T-cell (primary cell): ENCODE measurements at regions not wholly inside any gene's neighbourhood (a gene's known extent, or its start where the extent isn't known, plus 50 kb on each side); places are given as distances from the start of the nearest gene placed in this dataset.
"Not testable (repeated sequence)": the region's sequence is repeated elsewhere in the genome, so short reads cannot be mapped to it uniquely, and the experiment has no call there.

Experiments used
- ATAC-seq, 4 experiments: fragments of 200-7000 bp in 3 of 4; fragments of 150-1000 bp in 1 of 4; cut with Tn5 transposase; replicated peaks in 1 of 4; 1 replicate in 3 of 4; 2 replicates in 1 of 4; pipeline ENCODE4 v1.10.0; 2021; ENCODE audit warnings: moderate library complexity in 3 of 4, mild to moderate bottlenecking in 2 of 4, moderate number of reproducible peaks in 1 of 4
- CTCF ChIA-PET, 2 donors: fragments of 300-600 bp; sonication (Branson Sonifier 250); formaldehyde crosslinking; loops; one replicate each; lab custom pipeline; 2022; ENCODE audit warnings: antibody characterized with exemption in 2 of 2; lab: Charles Lee
- POLR2A ChIA-PET, 2 donors: fragments of 300-600 bp; sonication (Branson Sonifier 250); formaldehyde crosslinking; loops; one replicate each; lab custom pipeline; 2022; ENCODE audit warnings: antibody characterized with exemption in 2 of 2; lab: Charles Lee
- DNase-seq, 35 experiments: peaks; one replicate each; pipeline versions ENCODE4 v3.0.0 to v3.0.0-alpha.2; 2013 to 2023
- H3K27ac ChIP-seq: one replicate; pipeline ENCODE4 v1.5.1; 2013; ENCODE audit warnings: low read length
- H3K27me3 ChIP-seq, 2 experiments: replicated peaks in 1 of 2; 1 replicate in 1 of 2; 2 replicates in 1 of 2; pipeline versions ENCODE4 v1.6.1 to v1.7.0; 2013; ENCODE audit warnings: low read length in 1 of 2, mixed read lengths in 1 of 2; ENCODE audit not compliant: control insufficient read depth in 2 of 2, insufficient read depth in 2 of 2; ENCODE audit errors: extremely low read depth in 1 of 2
- H3K36me3 ChIP-seq, 2 donors: 1 replicate in 1 of 2; 2 replicates in 1 of 2; pipeline versions ENCODE4 v1.6.1 to v1.7.0; 2013; ENCODE audit warnings: low read length in 1 of 2; ENCODE audit not compliant: control insufficient read depth in 2 of 2, insufficient read depth in 1 of 2; ENCODE audit errors: extremely low read depth in 1 of 2
- H3K4me1 ChIP-seq, 2 experiments: 1 replicate in 1 of 2; 2 replicates in 1 of 2; pipeline versions ENCODE4 v1.6.1 to v1.7.0; 2013; ENCODE audit warnings: low read length in 2 of 2, mixed read lengths in 1 of 2; ENCODE audit not compliant: insufficient read depth in 2 of 2, control insufficient read depth in 1 of 2; ENCODE audit errors: extremely low read depth in 1 of 2
- H3K4me3 ChIP-seq, 2 donors: 1 replicate in 1 of 2; 2 replicates in 1 of 2; pipeline versions ENCODE4 v1.5.1 to v1.7.0; 2013; ENCODE audit warnings: mild to moderate bottlenecking in 2 of 2, low read length in 1 of 2, moderate library complexity in 1 of 2; ENCODE audit not compliant: control insufficient read depth in 1 of 2; ENCODE audit errors: extremely low read depth in 1 of 2
- H3K9me3 ChIP-seq: 2 replicates; pipeline ENCODE4 v1.7.0; 2013
- H3K27ac Mint-ChIP-seq, 2 donors: one replicate each; pipeline ENCODE4 v1.8.0; 2020 to 2021; ENCODE audit warnings: mild to moderate bottlenecking in 2 of 2, mixed read lengths in 2 of 2
- H3K27me3 Mint-ChIP-seq, 2 donors: one replicate each; pipeline ENCODE4 v1.8.0; 2021 to 2022; ENCODE audit warnings: mixed read lengths in 2 of 2
- H3K36me3 Mint-ChIP-seq: one replicate; pipeline ENCODE4 v1.8.0; 2021; ENCODE audit warnings: mixed read lengths
- H3K4me1 Mint-ChIP-seq, 3 donors: one replicate each; pipeline ENCODE4 v1.8.0; 2020 to 2022; ENCODE audit warnings: mixed read lengths in 3 of 3, mild to moderate bottlenecking in 1 of 3
- H3K4me3 Mint-ChIP-seq, 3 donors: one replicate each; pipeline ENCODE4 v1.8.0; 2020 to 2022; ENCODE audit warnings: mild to moderate bottlenecking in 3 of 3, mixed read lengths in 3 of 3, moderate library complexity in 3 of 3
- H3K9me3 Mint-ChIP-seq, 3 donors: one replicate each; pipeline ENCODE4 v1.8.0; 2020 to 2022; ENCODE audit warnings: mixed read lengths in 3 of 3
- WGBS: methylation state at CpG from one replicate; pipeline ENCODE4 v1.1.5; 2013; ENCODE audit warnings: missing lambda C conversion rate; ENCODE audit not compliant: insufficient coverage; 5-methylcytosine and 5-hydroxymethylcytosine counted together

DNA sequence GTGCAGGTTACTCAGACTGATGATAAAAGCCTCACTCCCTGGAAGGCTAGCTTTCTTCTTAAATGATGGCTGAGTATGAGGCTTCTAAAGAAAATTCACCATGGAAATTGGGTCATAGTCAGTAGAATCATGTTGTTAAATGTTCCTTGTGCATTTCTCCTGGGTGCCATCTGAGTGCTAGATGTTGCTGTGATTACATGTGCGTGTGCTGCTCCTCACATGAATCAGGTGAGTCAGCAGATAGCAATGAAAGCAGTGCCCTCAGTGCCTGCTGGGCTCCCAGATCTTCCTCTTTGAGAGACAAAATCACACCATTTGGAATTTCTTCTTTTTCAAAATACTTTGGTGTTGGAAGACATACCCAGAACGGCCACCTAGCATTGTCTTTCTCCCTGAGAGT lies 331.7 kb downstream of the XPNPEP1 start:
- Histone ChIP-seq H3K27me3 (no peaks in the 10 kb centered on the region), H3K9me3 (no peaks in the 10 kb centered on the region), H3K36me3 (no peaks in the 10 kb centered on the region), H3K27ac (no peak overlapping the region), H3K4me3 (no peak overlapping the region), H3K4me1 (no peaks in the 10 kb centered on the region)
- no peaks in the 10 kb centered on the region for H3K36me3 Mint-ChIP-seq
- CTCF ChIA-PET: no interaction called here
- no peak for ATAC-seq
- no peak for DNase-seq
- no peak overlapping the region for H3K4me3 Mint-ChIP-seq
- H3K4me1 Mint-ChIP-seq: no peaks in the 10 kb centered on the region
- WGBS: 55% methylated on average over 1 of the region's 2 CpGs
- H3K27ac Mint-ChIP-seq: no peak overlapping the region
- POLR2A ChIA-PET: no interaction called here
- peaks cover 0 to 3% of the 10 kb centered on the region in 2 donors for H3K27me3 Mint-ChIP-seq
- peaks cover 2 to 8% (median 8%) of the 10 kb centered on the region in 3 donors for H3K9me3 Mint-ChIP-seq

DNA sequence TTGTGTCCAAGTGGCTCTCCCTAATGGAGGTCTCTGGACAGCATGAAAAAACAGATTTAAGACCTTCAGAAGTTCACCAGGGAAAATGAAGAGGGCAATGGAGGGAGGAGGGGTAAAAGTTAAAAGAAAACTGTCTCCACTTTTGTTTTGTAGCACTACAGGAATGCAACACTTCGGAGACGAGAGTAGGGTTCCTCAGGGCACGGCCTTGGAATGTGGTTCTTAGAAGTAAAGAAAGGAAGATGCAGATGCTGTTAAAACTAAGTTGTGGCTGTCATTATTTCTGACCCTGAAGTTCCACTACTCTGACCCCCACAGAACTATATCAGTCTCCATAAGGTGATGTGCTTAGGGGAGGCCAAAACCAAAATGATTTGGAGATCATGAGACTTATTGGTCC lies 335.1 kb downstream of the XPNPEP1 start:
- WGBS: 100% methylated on average over 2 of the region's 3 CpGs
- peaks cover 0 to 4% (median 2%) of the 10 kb centered on the region in 3 donors for H3K9me3 Mint-ChIP-seq
- ATAC-seq: no peak
- H3K4me1 Mint-ChIP-seq: no peaks in the 10 kb centered on the region
- H3K4me1 ChIP-seq: no peaks in the 10 kb centered on the region
- no peak overlapping the region for H3K4me3 ChIP-seq
- no peak overlapping the region for H3K27ac Mint-ChIP-seq
- no peak for DNase-seq
- H3K27ac ChIP-seq: no peak overlapping the region
- H3K36me3 Mint-ChIP-seq: no peaks in the 10 kb centered on the region
- ChIA-PET POLR2A (no interaction called here), CTCF (no interaction called here)
- H3K27me3 ChIP-seq: no peaks in the 10 kb centered on the region
- peaks cover 3% of the 10 kb centered on the region for H3K9me3 ChIP-seq
- no peaks in the 10 kb centered on the region for H3K36me3 ChIP-seq
- no peak overlapping the region for H3K4me3 Mint-ChIP-seq
- H3K27me3 Mint-ChIP-seq: peaks cover 0 to 3% of the 10 kb centered on the region in 2 donors

DNA sequence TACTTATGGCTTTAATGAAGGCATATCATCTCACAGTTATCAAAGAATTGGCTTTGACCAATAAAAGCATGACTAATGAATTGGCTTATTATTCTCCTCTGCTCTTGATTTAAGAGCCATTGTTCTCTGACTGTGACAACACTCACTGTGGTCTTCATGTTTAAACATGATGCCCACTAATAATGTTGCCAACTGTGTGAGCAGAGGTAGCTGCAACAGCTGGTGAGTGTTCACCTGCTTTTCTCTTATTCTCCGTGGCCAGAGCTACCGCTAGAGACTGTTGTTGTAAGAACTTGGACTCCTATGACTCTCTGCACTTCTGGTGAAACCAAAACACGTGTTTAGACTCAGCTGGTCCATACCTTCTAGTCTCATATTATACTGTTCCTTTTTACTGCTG lies 335.9 kb downstream of the XPNPEP1 start:
- H3K4me1 Mint-ChIP-seq: no peaks in the 10 kb centered on the region
- Histone ChIP-seq H3K9me3 (peaks cover 3% of the 10 kb centered on the region), H3K4me1 (no peaks in the 10 kb centered on the region), H3K27me3 (no peaks in the 10 kb centered on the region), H3K4me3 (no peak overlapping the region), H3K36me3 (no peaks in the 10 kb centered on the region), H3K27ac (no peak overlapping the region)
- H3K4me3 Mint-ChIP-seq: no peak overlapping the region
- H3K9me3 Mint-ChIP-seq: peaks cover 0 to 4% (median 2%) of the 10 kb centered on the region in 3 donors
- H3K27me3 Mint-ChIP-seq: peaks cover 0 to 3% of the 10 kb centered on the region in 2 donors
- ATAC-seq: no peak
- ChIA-PET POLR2A (no interaction called here), CTCF (no interaction called here)
- DNase-seq: no peak
- H3K36me3 Mint-ChIP-seq: no peaks in the 10 kb centered on the region
- WGBS: 88% methylated on average over 2 of the region's 3 CpGs
- H3K27ac Mint-ChIP-seq: no peak overlapping the region

DNA sequence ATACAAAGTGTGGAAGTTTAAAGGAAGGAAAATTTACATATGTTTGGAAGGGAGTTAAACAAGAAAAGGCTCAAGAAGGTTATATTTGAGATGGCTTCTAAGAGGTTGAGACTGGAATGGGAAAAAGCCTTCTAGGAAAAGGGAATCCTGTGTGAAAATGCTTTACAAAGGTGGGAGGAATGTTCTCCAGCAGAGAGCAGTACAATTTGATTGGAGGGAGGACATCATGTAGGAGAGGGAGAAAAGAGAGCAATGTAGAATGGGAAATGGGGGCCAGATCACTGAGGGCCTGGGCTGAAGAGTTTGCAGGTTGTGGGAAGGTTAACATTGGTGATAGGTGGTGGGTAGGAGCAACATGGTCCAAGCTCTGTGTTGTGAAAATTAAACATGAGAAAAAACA lies 366.9 kb downstream of the XPNPEP1 start:
- no peak for DNase-seq
- no peak overlapping the region for H3K4me3 ChIP-seq
- no peak for ATAC-seq
- H3K4me1 ChIP-seq: no peaks in the 10 kb centered on the region
- Mint-ChIP-seq H3K9me3 (peaks cover 5 to 14% (median 13%) of the 10 kb centered on the region in 3 donors), H3K36me3 (no peaks in the 10 kb centered on the region), H3K4me3 (no peak overlapping the region), H3K27me3 (peaks cover 0 to 4% of the 10 kb centered on the region in 2 donors), H3K27ac (no peak overlapping the region), H3K4me1 (no peaks in the 10 kb centered on the region)
- ChIA-PET POLR2A (no interaction called here), CTCF (no interaction called here)
- H3K36me3 ChIP-seq: no peaks in the 10 kb centered on the region
- H3K9me3 ChIP-seq: no peaks in the 10 kb centered on the region
- H3K27ac ChIP-seq: no peak overlapping the region
- H3K27me3 ChIP-seq: no peaks in the 10 kb centered on the region

DNA sequence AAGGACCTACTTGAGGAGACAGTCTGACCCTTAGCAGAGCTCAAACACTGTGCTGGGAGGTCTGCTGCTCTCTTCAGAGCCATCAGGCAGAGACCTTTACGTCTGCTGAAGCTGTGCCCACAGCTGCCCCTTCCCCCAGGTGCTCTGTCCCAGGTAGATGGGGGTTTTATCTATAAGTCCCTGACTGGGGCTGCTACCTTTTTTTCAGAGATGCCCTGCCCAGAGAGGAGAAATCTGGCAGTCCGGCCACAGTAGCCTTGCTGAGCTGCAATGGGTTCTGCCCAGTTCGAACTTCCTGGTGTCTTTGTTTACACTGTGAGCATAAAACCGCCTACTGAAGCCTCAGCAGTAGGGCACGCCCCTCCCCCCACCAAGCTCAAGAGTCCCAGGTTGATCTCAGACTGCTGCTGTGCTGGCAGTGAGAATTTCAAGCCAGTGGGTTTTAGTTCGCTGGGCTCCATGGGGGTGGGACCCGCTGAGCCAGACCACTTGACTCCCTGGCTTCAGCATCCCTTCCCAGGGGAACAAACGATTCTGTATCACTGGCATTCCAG lies 381.2 kb downstream of the XPNPEP1 start:
- H3K27me3 ChIP-seq, H3K4me3 ChIP-seq, ATAC-seq, H3K36me3 ChIP-seq, H3K4me3 Mint-ChIP-seq, H3K36me3 Mint-ChIP-seq, H3K27me3 Mint-ChIP-seq, H3K27ac Mint-ChIP-seq, POLR2A ChIA-PET, H3K9me3 ChIP-seq, H3K4me1 ChIP-seq, H3K4me1 Mint-ChIP-seq, DNase-seq, H3K27ac ChIP-seq, CTCF ChIA-PET: not testable (repeated sequence)
- H3K9me3 Mint-ChIP-seq: peaks cover 2 to 11% (median 10%) of the 10 kb centered on the region in 3 donors
- WGBS: 46% methylated on average over 4 of the region's 8 CpGs

DNA sequence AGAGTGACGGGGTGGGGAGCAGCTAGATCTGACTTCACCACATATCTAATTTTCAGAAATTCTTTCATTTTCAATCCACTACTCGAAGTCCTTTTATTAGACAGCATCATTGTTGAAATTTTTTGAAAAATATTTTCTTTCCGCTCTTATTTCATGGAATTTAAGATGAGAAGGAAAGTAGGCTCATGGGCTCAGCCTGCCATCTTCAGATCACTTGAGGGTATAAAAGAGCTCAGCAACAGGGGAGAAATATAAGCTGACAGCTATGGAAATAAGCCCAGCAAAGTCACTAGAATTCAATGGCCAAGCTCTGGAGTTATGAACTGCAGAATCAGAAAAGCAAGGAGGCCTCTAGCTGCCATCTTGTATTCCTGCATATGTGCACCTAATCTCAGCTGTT lies 389.1 kb downstream of the XPNPEP1 start:
- H3K4me3 Mint-ChIP-seq: no peak overlapping the region
- DNase-seq: no peak
- no peak for ATAC-seq
- CTCF ChIA-PET: no interaction called here
- H3K9me3 Mint-ChIP-seq: peaks cover 6 to 17% (median 11%) of the 10 kb centered on the region in 3 donors
- H3K27me3 Mint-ChIP-seq: no peaks in the 10 kb centered on the region
- H3K36me3 Mint-ChIP-seq: no peaks in the 10 kb centered on the region
- POLR2A ChIA-PET: interaction anchor here in 1 of 2 donors (0.8 kb wide), 1 partner anchor 57 kb away, joined by 3 read pairs; no protein-coding TSS in a partner anchor
- H3K4me3 ChIP-seq: no peak overlapping the region
- no CpG with 5 or more reads among the region's 3 CpGs for WGBS
- H3K27me3 ChIP-seq: no peaks in the 10 kb centered on the region
- no peak overlapping the region for H3K27ac ChIP-seq
- H3K9me3 ChIP-seq: no peaks in the 10 kb centered on the region
- no peaks in the 10 kb centered on the region for H3K36me3 ChIP-seq
- no peaks in the 10 kb centered on the region for H3K4me1 Mint-ChIP-seq
- no peaks in the 10 kb centered on the region for H3K4me1 ChIP-seq
- H3K27ac Mint-ChIP-seq: no peak overlapping the region

DNA sequence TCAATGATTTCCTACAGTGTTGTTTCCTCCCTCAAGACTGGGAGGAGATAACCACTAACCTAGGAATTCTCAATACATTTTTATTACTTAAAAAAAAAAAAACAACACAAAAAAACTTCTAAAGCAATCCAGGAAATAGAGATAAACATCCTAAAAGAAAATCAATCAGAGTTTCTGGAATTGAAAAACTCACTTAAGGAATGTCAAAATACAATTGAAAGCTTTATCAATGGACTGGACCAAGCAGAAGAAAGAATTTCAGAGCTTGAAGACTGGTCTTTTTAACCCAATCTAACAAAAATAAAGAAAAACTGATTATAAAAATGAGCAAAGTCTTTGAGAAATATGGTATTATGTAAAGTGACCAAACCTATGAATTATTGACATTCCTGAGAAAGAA lies 394.1 kb downstream of the XPNPEP1 start:
- ChIA-PET CTCF (no interaction called here), POLR2A (no interaction called here)
- H3K4me1 Mint-ChIP-seq: no peaks in the 10 kb centered on the region
- H3K27ac Mint-ChIP-seq: no peak overlapping the region
- no peak overlapping the region for H3K4me3 Mint-ChIP-seq
- DNase-seq: no peak
- no peak overlapping the region for H3K4me3 ChIP-seq
- H3K4me1 ChIP-seq: no peaks in the 10 kb centered on the region
- no peaks in the 10 kb centered on the region for H3K36me3 Mint-ChIP-seq
- H3K9me3 ChIP-seq: no peaks in the 10 kb centered on the region
- no peak for ATAC-seq
- no peaks in the 10 kb centered on the region for H3K36me3 ChIP-seq
- peaks cover 11 to 28% (median 20%) of the 10 kb centered on the region in 3 donors for H3K9me3 Mint-ChIP-seq
- no peaks in the 10 kb centered on the region for H3K27me3 ChIP-seq
- no peak overlapping the region for H3K27ac ChIP-seq
- H3K27me3 Mint-ChIP-seq: no peaks in the 10 kb centered on the region
